B cell (primary cell): ENCODE measurements at regions not wholly inside any gene's neighbourhood (a gene's known extent, or its start where the extent isn't known, plus 50 kb on each side); places are given as distances from the start of the nearest gene placed in this dataset.

Source experiments
- ATAC-seq: fragments of 200-7000 bp; cut with Tn5 transposase; one replicate; pipeline ENCODE4 v1.10.0; 2021; ENCODE audit warnings: low read depth, mild to moderate bottlenecking, moderate number of reproducible peaks, moderate library complexity
- CTCF ChIA-PET: fragments of 350-600 bp; sonication (Branson Sonifier 250); formaldehyde crosslinking; loops from one replicate; lab custom pipeline; 2021; ENCODE audit warnings: antibody characterized with exemption, inconsistent platforms; lab: Charles Lee
- POLR2A ChIA-PET: fragments of 350-600 bp; sonication (Branson Sonifier 250); formaldehyde crosslinking; loops from one replicate; lab custom pipeline; 2021; ENCODE audit warnings: antibody characterized with exemption; lab: Charles Lee
- DNase-seq: peaks from one replicate; pipeline ENCODE4 v3.0.0; 2013
- H2AFZ ChIP-seq: 2 replicates; pipeline ENCODE4 v1.6.1; 2012; ENCODE audit warnings: mild to moderate bottlenecking, low read depth, low read length; ENCODE audit not compliant: insufficient read depth, poor library complexity, severe bottlenecking
- H3K27ac ChIP-seq, 2 donors: 1 replicate in 1 of 2; 2 replicates in 1 of 2; pipeline ENCODE4 v1.5.1; 2012 to 2013; ENCODE audit warnings: low read length in 2 of 2, mild to moderate bottlenecking in 2 of 2, moderate library complexity in 1 of 2
- H3K27me3 ChIP-seq, 4 experiments: fragments of 200-600 bp in 1 of 4; sonication (generic) in 1 of 4; replicated peaks in 1 of 4; 1 replicate in 2 of 4; 2 replicates in 2 of 4; pipeline versions ENCODE4 v1.6.1 to v1.7.0; 2013 to 2016; ENCODE audit warnings: low read length in 3 of 4, mild to moderate bottlenecking in 2 of 4, mixed read lengths in 1 of 4, moderate library complexity in 1 of 4; ENCODE audit not compliant: insufficient read depth in 4 of 4, control insufficient read depth in 3 of 4; ENCODE audit errors: control extremely low read depth in 1 of 4
- H3K36me3 ChIP-seq, 2 experiments: replicated peaks in 1 of 2; 1 replicate in 1 of 2; 2 replicates in 1 of 2; pipeline versions ENCODE4 v1.6.1 to v1.7.1; 2013; ENCODE audit warnings: low read length in 1 of 2; ENCODE audit not compliant: insufficient read depth in 2 of 2, control insufficient read depth in 1 of 2; ENCODE audit errors: control extremely low read depth in 1 of 2, extremely low read depth in 1 of 2
- H3K4me1 ChIP-seq, 2 donors: fragments of 200-600 bp in 1 of 2; sonication (generic) in 1 of 2; 1 replicate in 1 of 2; 2 replicates in 1 of 2; pipeline versions ENCODE4 v1.5.1 to v1.6.1; 2013 to 2017; ENCODE audit warnings: low read length in 2 of 2; ENCODE audit not compliant: control insufficient read depth in 2 of 2, insufficient read depth in 2 of 2
- H3K4me2 ChIP-seq: replicated peaks from 2 replicates; pipeline ENCODE3; 2012; ENCODE audit warnings: mild to moderate bottlenecking, low read depth, low read length; ENCODE audit not compliant: poor library complexity, severe bottlenecking
- H3K4me3 ChIP-seq, 5 experiments: fragments of 200-600 bp in 1 of 5; sonication (generic) in 1 of 5; 1 replicate in 3 of 5; 2 replicates in 2 of 5; pipeline versions ENCODE4 v1.5.1 to v1.7.0; 2011 to 2016; ENCODE audit warnings: low read length in 4 of 5, mild to moderate bottlenecking in 4 of 5, low read depth in 2 of 5, control low read depth in 1 of 5, moderate library complexity in 1 of 5; ENCODE audit not compliant: insufficient read depth in 1 of 5; ENCODE audit errors: control extremely low read depth in 1 of 5, extremely low read depth in 1 of 5
- H3K79me2 ChIP-seq: fragments of 200-600 bp; sonication (generic); one replicate; pipeline ENCODE4 v1.6.0; 2016; ENCODE audit warnings: low read length; ENCODE audit not compliant: control insufficient read depth, insufficient read depth
- H3K9ac ChIP-seq: fragments of 200-600 bp; sonication (generic); 2 replicates; pipeline ENCODE4 v1.6.1; 2017; ENCODE audit warnings: mild to moderate bottlenecking, low read length, moderate library complexity
- H3K9me3 ChIP-seq, 3 donors: one replicate each; pipeline versions ENCODE4 v1.6.1 to v1.7.1; 2013; ENCODE audit warnings: low read length in 2 of 3; ENCODE audit not compliant: control insufficient read depth in 2 of 3, insufficient read depth in 1 of 3; ENCODE audit errors: control extremely low read depth in 1 of 3
- H4K20me1 ChIP-seq: 2 replicates; pipeline ENCODE4 v1.6.0; 2012; ENCODE audit warnings: mild to moderate bottlenecking, low read length; ENCODE audit not compliant: insufficient read depth, control insufficient read depth, poor library complexity, severe bottlenecking
- H3K27ac Mint-ChIP-seq: one replicate; pipeline ENCODE4 v1.8.0; 2021; ENCODE audit warnings: mixed read lengths
- H3K27me3 Mint-ChIP-seq: one replicate; pipeline ENCODE4 v1.8.0; 2021; ENCODE audit warnings: mixed read lengths
- H3K4me1 Mint-ChIP-seq: one replicate; pipeline ENCODE4 v1.8.0; 2021; ENCODE audit warnings: mixed read lengths
- H3K4me3 Mint-ChIP-seq: one replicate; pipeline ENCODE4 v1.8.0; 2021; ENCODE audit warnings: mixed read lengths
- H3K9me3 Mint-ChIP-seq: one replicate; pipeline ENCODE4 v1.8.0; 2022; ENCODE audit warnings: mixed read lengths; ENCODE audit not compliant: insufficient read depth
- EZH2 ChIP-seq: IDR thresholded peaks from 2 replicates; pipeline ENCODE4 v1.6.1; 2012; ENCODE audit warnings: borderline replicate concordance, low read depth, mild to moderate bottlenecking, moderate library complexity, low read length; ENCODE audit not compliant: insufficient read depth, poor library complexity, severe bottlenecking
- WGBS: methylation state at CpG from one replicate; pipeline ENCODE4 v1.1.5; 2013; ENCODE audit warnings: missing lambda C conversion rate; ENCODE audit not compliant: insufficient coverage; 5-methylcytosine and 5-hydroxymethylcytosine counted together
- intact Hi-C: fragments of 100-400 bp; cut with micrococcal nuclease; formaldehyde crosslinking; loops from one replicate; pipeline ENCODE4 v1.10.0; 2022
- TF ChIP-seq, protein P1 (sequence below): fragments of 200-600 bp; IDR thresholded peaks from one replicate; pipeline ENCODE4 v1.8.0; 2022; ENCODE audit warnings: antibody characterized with exemption, mild to moderate bottlenecking

DNA sequence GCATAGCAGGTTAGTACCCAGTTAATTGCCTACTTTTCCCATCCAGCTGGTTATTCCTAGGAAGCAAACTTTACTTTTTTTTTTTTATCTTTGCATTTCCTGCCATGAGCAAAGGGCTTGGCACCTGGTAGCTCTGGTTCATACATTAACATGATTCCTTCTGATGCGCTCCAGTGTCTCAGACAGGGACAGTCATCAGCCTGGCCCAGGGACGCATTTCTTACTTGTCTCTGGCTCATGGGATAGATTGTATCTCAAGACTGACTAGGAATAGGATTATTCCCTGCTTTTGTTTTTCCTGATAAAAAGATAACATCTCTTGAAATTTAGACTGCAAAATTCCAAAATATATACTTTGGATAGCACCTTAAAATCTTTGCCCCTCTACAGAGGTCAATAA lies 571.5 kb upstream of the TENM3 start:
- Histone ChIP-seq H3K27ac (no peak overlapping the region), H3K4me3 (no peak overlapping the region), H3K9ac (no peak overlapping the region), H3K9me3 (no peaks in the 10 kb centered on the region), H3K27me3 (no peaks in the 10 kb centered on the region), H2AFZ (no peak overlapping the region), H4K20me1 (no peaks in the 10 kb centered on the region), H3K4me2 (no peak overlapping the region), H3K79me2 (no peaks in the 10 kb centered on the region), H3K36me3 (no peaks in the 10 kb centered on the region), H3K4me1 (no peaks in the 10 kb centered on the region)
- WGBS, result 80% methylated on average over 1 of the region's 2 CpGs
- CTCF ChIA-PET, result no interaction called here
- POLR2A ChIA-PET, result no interaction called here
- TF ChIP-seq, protein P1, sequence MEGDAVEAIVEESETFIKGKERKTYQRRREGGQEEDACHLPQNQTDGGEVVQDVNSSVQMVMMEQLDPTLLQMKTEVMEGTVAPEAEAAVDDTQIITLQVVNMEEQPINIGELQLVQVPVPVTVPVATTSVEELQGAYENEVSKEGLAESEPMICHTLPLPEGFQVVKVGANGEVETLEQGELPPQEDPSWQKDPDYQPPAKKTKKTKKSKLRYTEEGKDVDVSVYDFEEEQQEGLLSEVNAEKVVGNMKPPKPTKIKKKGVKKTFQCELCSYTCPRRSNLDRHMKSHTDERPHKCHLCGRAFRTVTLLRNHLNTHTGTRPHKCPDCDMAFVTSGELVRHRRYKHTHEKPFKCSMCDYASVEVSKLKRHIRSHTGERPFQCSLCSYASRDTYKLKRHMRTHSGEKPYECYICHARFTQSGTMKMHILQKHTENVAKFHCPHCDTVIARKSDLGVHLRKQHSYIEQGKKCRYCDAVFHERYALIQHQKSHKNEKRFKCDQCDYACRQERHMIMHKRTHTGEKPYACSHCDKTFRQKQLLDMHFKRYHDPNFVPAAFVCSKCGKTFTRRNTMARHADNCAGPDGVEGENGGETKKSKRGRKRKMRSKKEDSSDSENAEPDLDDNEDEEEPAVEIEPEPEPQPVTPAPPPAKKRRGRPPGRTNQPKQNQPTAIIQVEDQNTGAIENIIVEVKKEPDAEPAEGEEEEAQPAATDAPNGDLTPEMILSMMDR, result no peak
- no peak for TF ChIP-seq EZH2
- intact Hi-C loops, result no loop called here
- DNase-seq, result no peak
- H3K9me3 Mint-ChIP-seq, result peaks cover 2% of the 10 kb centered on the region
- H3K4me1 Mint-ChIP-seq, result no peaks in the 10 kb centered on the region
- no peak overlapping the region for H3K4me3 Mint-ChIP-seq
- no peak for ATAC-seq
- H3K27ac Mint-ChIP-seq, result no peak overlapping the region
- no peaks in the 10 kb centered on the region for H3K27me3 Mint-ChIP-seq

DNA sequence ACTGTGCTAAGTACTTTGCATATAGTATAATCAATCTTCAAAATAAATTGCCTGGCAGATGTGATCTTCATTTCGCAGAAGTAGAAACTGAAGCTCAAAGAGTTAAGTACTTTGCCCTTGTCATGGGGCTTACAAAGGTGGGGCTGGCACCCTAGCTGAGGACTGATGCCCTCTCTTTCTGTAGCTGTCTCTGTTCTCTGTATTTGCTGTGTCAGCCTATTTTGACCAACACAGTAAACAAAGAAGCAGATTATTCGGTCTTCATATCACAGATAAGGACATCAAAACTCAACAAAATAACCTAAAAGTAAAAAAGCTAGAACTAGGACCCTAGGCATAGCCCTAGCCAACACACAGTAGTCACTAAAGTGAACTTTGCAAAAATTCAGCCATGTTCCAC lies 570.5 kb upstream of the TENM3 start:
- TF ChIP-seq, protein P1, result no peak
- no peak for TF ChIP-seq EZH2
- WGBS, result 82% methylated on average over 2 of the region's 2 CpGs
- no peak overlapping the region for H2AFZ ChIP-seq
- ChIA-PET CTCF (no interaction called here), POLR2A (no interaction called here)
- Mint-ChIP-seq H3K4me3 (no peak overlapping the region), H3K27me3 (no peaks in the 10 kb centered on the region), H3K9me3 (peaks cover 1% of the 10 kb centered on the region), H3K27ac (no peak overlapping the region), H3K4me1 (no peaks in the 10 kb centered on the region)
- DNase-seq, result no peak
- H4K20me1 ChIP-seq, result no peaks in the 10 kb centered on the region
- no peak overlapping the region for H3K4me2 ChIP-seq
- no peak overlapping the region for H3K27ac ChIP-seq
- H3K79me2 ChIP-seq, result no peaks in the 10 kb centered on the region
- H3K4me1 ChIP-seq, result no peaks in the 10 kb centered on the region
- H3K4me3 ChIP-seq, result no peak overlapping the region
- H3K36me3 ChIP-seq, result no peaks in the 10 kb centered on the region
- intact Hi-C loops, result no loop called here
- no peaks in the 10 kb centered on the region for H3K27me3 ChIP-seq
- no peak for ATAC-seq
- no peaks in the 10 kb centered on the region for H3K9me3 ChIP-seq
- no peak overlapping the region for H3K9ac ChIP-seq
